Activated T-cell treated with anti-CD3 and anti-CD28 coated beads, Interleukin-2, amount 50 U/mL, for 24 hours (primary cell): ENCODE measurements at regions not wholly inside any gene's neighbourhood (a gene's known extent, or its start where the extent isn't known, plus 50 kb on each side); places are given as distances from the start of the nearest gene placed in this dataset.
"Not testable (repeated sequence)": the region's sequence is repeated elsewhere in the genome, so short reads cannot be mapped to it uniquely, and the experiment has no call there.

Experiments used
- DNase-seq: peaks from one replicate; pipeline ENCODE4 v3.0.0-alpha.2; 2020
- H3K27ac Mint-ChIP-seq: 2 replicates; pipeline ENCODE4 v1.8.0; 2020; ENCODE audit warnings: mild to moderate bottlenecking, mixed read lengths
- H3K27me3 Mint-ChIP-seq: 2 replicates; pipeline ENCODE4 v1.8.0; 2020; ENCODE audit warnings: mixed read lengths
- H3K36me3 Mint-ChIP-seq: 2 replicates; pipeline ENCODE4 v1.8.0; 2020; ENCODE audit warnings: low read depth, mixed read lengths
- H3K4me1 Mint-ChIP-seq: 2 replicates; pipeline ENCODE4 v1.8.0; 2020; ENCODE audit warnings: low read depth, mixed read lengths
- H3K4me3 Mint-ChIP-seq: 2 replicates; pipeline ENCODE4 v1.8.0; 2020; ENCODE audit warnings: mild to moderate bottlenecking, moderate library complexity, mixed read lengths
- H3K9me3 Mint-ChIP-seq: 2 replicates; pipeline ENCODE4 v1.8.0; 2020; ENCODE audit warnings: mixed read lengths

GRCh38 chr5:162550236-162550635 lies 482.7 kb downstream of the GABRG2 start:
- no peak overlapping the region for H3K4me3 Mint-ChIP-seq
- H3K36me3 Mint-ChIP-seq, result no peaks in the 10 kb centered on the region
- no peak overlapping the region for H3K27ac Mint-ChIP-seq
- H3K9me3 Mint-ChIP-seq, result peaks cover 23% of the 10 kb centered on the region
- no peaks in the 10 kb centered on the region for H3K27me3 Mint-ChIP-seq
- DNase-seq, result no peak
- no peaks in the 10 kb centered on the region for H3K4me1 Mint-ChIP-seq

GRCh38 chr5:162558120-162558519 lies 490.5 kb downstream of the GABRG2 start:
- H3K4me1 Mint-ChIP-seq, result no peaks in the 10 kb centered on the region
- no peak overlapping the region for H3K27ac Mint-ChIP-seq
- DNase-seq, result no peak
- peaks cover 5% of the 10 kb centered on the region for H3K9me3 Mint-ChIP-seq
- no peak overlapping the region for H3K4me3 Mint-ChIP-seq
- no peaks in the 10 kb centered on the region for H3K27me3 Mint-ChIP-seq
- no peaks in the 10 kb centered on the region for H3K36me3 Mint-ChIP-seq

- DNase-seq, result no peak
- no peak overlapping the region for H3K4me3 Mint-ChIP-seq
- H3K27me3 Mint-ChIP-seq, result no peaks in the 10 kb centered on the region
- peaks cover 4% of the 10 kb centered on the region for H3K9me3 Mint-ChIP-seq
- no peak overlapping the region for H3K27ac Mint-ChIP-seq
- H3K36me3 Mint-ChIP-seq, result no peaks in the 10 kb centered on the region
- H3K4me1 Mint-ChIP-seq, result no peaks in the 10 kb centered on the region
These were observed 500.1 kb downstream of the GABRG2 start for GRCh38 chr5:162567644-162568043.

- Mint-ChIP-seq H3K36me3 (no peaks in the 10 kb centered on the region), H3K4me1 (no peaks in the 10 kb centered on the region), H3K9me3 (peaks cover 7% of the 10 kb centered on the region), H3K27me3 (no peaks in the 10 kb centered on the region), H3K27ac (no peak overlapping the region), H3K4me3 (no peak overlapping the region)
- DNase-seq, result no peak
These were observed 506.2 kb downstream of the GABRG2 start for GRCh38 chr5:162573758-162574157.

GRCh38 chr5:162591724-162592123 lies 524.2 kb downstream of the GABRG2 start:
- Mint-ChIP-seq H3K27ac (no peak overlapping the region), H3K4me3 (no peak overlapping the region), H3K27me3 (no peaks in the 10 kb centered on the region), H3K9me3 (peaks cover 12% of the 10 kb centered on the region), H3K4me1 (no peaks in the 10 kb centered on the region), H3K36me3 (no peaks in the 10 kb centered on the region)
- DNase-seq, result no peak

GRCh38 chr5:162593881-162594280 lies 526.3 kb downstream of the GABRG2 start:
- no peak for DNase-seq
- Mint-ChIP-seq H3K9me3 (peaks cover 15% of the 10 kb centered on the region), H3K36me3 (no peaks in the 10 kb centered on the region), H3K27ac (no peak overlapping the region), H3K4me1 (no peaks in the 10 kb centered on the region), H3K27me3 (no peaks in the 10 kb centered on the region), H3K4me3 (no peak overlapping the region)

GRCh38 chr5:162603443-162604070 lies 536.0 kb downstream of the GABRG2 start:
- Mint-ChIP-seq H3K27me3 (no peaks in the 10 kb centered on the region), H3K27ac (no peak overlapping the region), H3K36me3 (no peaks in the 10 kb centered on the region), H3K4me3 (no peak overlapping the region), H3K4me1 (no peaks in the 10 kb centered on the region), H3K9me3 (peaks cover 5% of the 10 kb centered on the region)
- no peak for DNase-seq

- no peak overlapping the region for H3K27ac Mint-ChIP-seq
- H3K4me1 Mint-ChIP-seq, result no peaks in the 10 kb centered on the region
- no peak for DNase-seq
- no peak overlapping the region for H3K4me3 Mint-ChIP-seq
- no peaks in the 10 kb centered on the region for H3K27me3 Mint-ChIP-seq
- H3K9me3 Mint-ChIP-seq, result peaks cover 7% of the 10 kb centered on the region
- H3K36me3 Mint-ChIP-seq, result no peaks in the 10 kb centered on the region
These were observed 540.3 kb downstream of the GABRG2 start for GRCh38 chr5:162607879-162608278.

GRCh38 chr5:162621726-162622263 lies 554.2 kb downstream of the GABRG2 start:
- not testable (repeated sequence) for H3K4me3 Mint-ChIP-seq, H3K27ac Mint-ChIP-seq, H3K36me3 Mint-ChIP-seq, H3K27me3 Mint-ChIP-seq, H3K4me1 Mint-ChIP-seq, DNase-seq
- H3K9me3 Mint-ChIP-seq, result peaks cover 13% of the 10 kb centered on the region

GRCh38 chr5:162624110-162624509 lies 556.5 kb downstream of the GABRG2 start:
- H3K4me3 Mint-ChIP-seq, result no peak overlapping the region
- no peak overlapping the region for H3K27ac Mint-ChIP-seq
- peaks cover 28% of the 10 kb centered on the region for H3K9me3 Mint-ChIP-seq
- no peaks in the 10 kb centered on the region for H3K4me1 Mint-ChIP-seq
- DNase-seq, result no peak
- H3K36me3 Mint-ChIP-seq, result no peaks in the 10 kb centered on the region
- no peaks in the 10 kb centered on the region for H3K27me3 Mint-ChIP-seq

GRCh38 chr5:162637481-162637880 lies 569.9 kb downstream of the GABRG2 start:
- H3K36me3 Mint-ChIP-seq, result no peaks in the 10 kb centered on the region
- DNase-seq, result no peak
- H3K9me3 Mint-ChIP-seq, result peaks cover 37% of the 10 kb centered on the region
- no peak overlapping the region for H3K27ac Mint-ChIP-seq
- H3K4me1 Mint-ChIP-seq, result no peaks in the 10 kb centered on the region
- H3K4me3 Mint-ChIP-seq, result no peak overlapping the region
- H3K27me3 Mint-ChIP-seq, result no peaks in the 10 kb centered on the region

GRCh38 chr5:162638849-162639248 lies 571.3 kb downstream of the GABRG2 start:
- no peaks in the 10 kb centered on the region for H3K36me3 Mint-ChIP-seq
- H3K9me3 Mint-ChIP-seq, result peaks cover 25% of the 10 kb centered on the region
- H3K4me1 Mint-ChIP-seq, result no peaks in the 10 kb centered on the region
- no peak for DNase-seq
- no peak overlapping the region for H3K4me3 Mint-ChIP-seq
- no peak overlapping the region for H3K27ac Mint-ChIP-seq
- no peaks in the 10 kb centered on the region for H3K27me3 Mint-ChIP-seq

- Mint-ChIP-seq H3K9me3 (peaks cover 18% of the 10 kb centered on the region), H3K4me1 (no peaks in the 10 kb centered on the region), H3K27ac (no peak overlapping the region), H3K36me3 (no peaks in the 10 kb centered on the region), H3K4me3 (no peak overlapping the region), H3K27me3 (no peaks in the 10 kb centered on the region)
- no peak for DNase-seq
These were observed 573.7 kb downstream of the GABRG2 start for GRCh38 chr5:162641142-162641813.

- no peak for DNase-seq
- no peak overlapping the region for H3K4me3 Mint-ChIP-seq
- H3K4me1 Mint-ChIP-seq, result no peaks in the 10 kb centered on the region
- no peak overlapping the region for H3K27ac Mint-ChIP-seq
- H3K9me3 Mint-ChIP-seq, result peaks cover 37% of the 10 kb centered on the region
- H3K27me3 Mint-ChIP-seq, result no peaks in the 10 kb centered on the region
- H3K36me3 Mint-ChIP-seq, result no peaks in the 10 kb centered on the region
These were observed 587.3 kb downstream of the GABRG2 start for GRCh38 chr5:162654661-162655405.

GRCh38 chr5:162657076-162657475 lies 589.5 kb downstream of the GABRG2 start:
- no peak for DNase-seq
- H3K27me3 Mint-ChIP-seq, result no peaks in the 10 kb centered on the region
- H3K27ac Mint-ChIP-seq, result no peak overlapping the region

More at GRCh38 chr5:162657076-162657475, 589.5 kb downstream of the GABRG2 start:
- no peak overlapping the region for H3K4me3 Mint-ChIP-seq
- H3K36me3 Mint-ChIP-seq, result no peaks in the 10 kb centered on the region
- H3K4me1 Mint-ChIP-seq, result no peaks in the 10 kb centered on the region
- peaks cover 19% of the 10 kb centered on the region for H3K9me3 Mint-ChIP-seq
